ENCODE measurements at regions not wholly inside any gene's neighbourhood (a gene's known extent, or its start where the extent isn't known, plus 50 kb on each side); places are given as distances from the start of the nearest gene placed in this dataset.

GRCh38 chr2:41771710-41772109 is 276.1 kb upstream of the PKDCC start:
- TF ChIP-seq CTCF (IDR thresholded peaks at IDR 0.05; ENCODE audit: insufficient read depth, low read depth, low read length) (no peak), EZH2 (IDR thresholded peaks at IDR 0.05; ENCODE audit: insufficient read depth, low read length) (no peak)

Data from astrocyte (in vitro differentiated cells and primary cell).